ENCODE measurements at regions not wholly inside any gene's neighbourhood (a gene's known extent, or its start where the extent isn't known, plus 50 kb on each side); places are given as distances from the start of the nearest gene placed in this dataset.
A peak's percentile ranks its signal among the peaks of the same experiment; 100 is the strongest.

- TF ChIP-seq FOSL2 (CRISPR knock-in tag; IDR thresholded peaks at IDR 0.05): peak; percentile 52; the same call in 1 of the 2 replicates
- TF ChIP-seq SCMH1 (CRISPR knock-in tag; IDR thresholded peaks at IDR 0.05; ENCODE audit: borderline replicate concordance): no peak
- TF ChIP-seq GATA4 (IDR thresholded peaks at IDR 0.05; ENCODE audit: borderline replicate concordance, low read depth): peak; percentile 70; the same call in 1 of the 2 replicates
- TF ChIP-seq RFXAP (CRISPR knock-in tag; IDR thresholded peaks at IDR 0.05; ENCODE audit: borderline replicate concordance): no peak
- TF ChIP-seq MAF1 (CRISPR knock-in tag; IDR thresholded peaks at IDR 0.05; ENCODE audit: borderline replicate concordance): no peak
- TF ChIP-seq ZNF891 (CRISPR knock-in tag; IDR thresholded peaks at IDR 0.05): no peak
- no peak for TF ChIP-seq ZSCAN30 (CRISPR knock-in tag; IDR thresholded peaks at IDR 0.05)
- no peak for TF ChIP-seq ZNF781 (CRISPR knock-in tag; IDR thresholded peaks at IDR 0.05; ENCODE audit: borderline replicate concordance, not compliant biosample characterization)
- 0 out of 2 replicates have a peak, but pooled peaks have one; percentile 37 for TF ChIP-seq THAP11 (CRISPR knock-in tag; IDR thresholded peaks at IDR 0.05)
- TF ChIP-seq ZNF382 (CRISPR knock-in tag; IDR thresholded peaks at IDR 0.05; ENCODE audit: borderline replicate concordance): no peak
- peak; percentile 88; the same call in 1 of the 2 replicates for TF ChIP-seq HMG20A (CRISPR knock-in tag; IDR thresholded peaks at IDR 0.05; ENCODE audit: borderline replicate concordance)
- TF ChIP-seq JARID2 (CRISPR knock-in tag; IDR thresholded peaks at IDR 0.05; ENCODE audit: insufficient replicate concordance): no peak
- no peak for TF ChIP-seq ZNF841 (CRISPR knock-in tag; IDR thresholded peaks at IDR 0.05; ENCODE audit: borderline replicate concordance)
- no peak for TF ChIP-seq ZNF232 (CRISPR knock-in tag; IDR thresholded peaks at IDR 0.05; ENCODE audit: borderline replicate concordance)
- no peak for TF ChIP-seq ZFY (CRISPR knock-in tag; IDR thresholded peaks at IDR 0.05)
- 0 out of 2 replicates have a peak, but pooled peaks have one; percentile 18 for TF ChIP-seq SP5 (CRISPR knock-in tag; IDR thresholded peaks at IDR 0.05; ENCODE audit: borderline replicate concordance, low read depth)
- TF ChIP-seq ZNF552 (CRISPR knock-in tag; IDR thresholded peaks at IDR 0.05; ENCODE audit: borderline replicate concordance): no peak
- TF ChIP-seq, protein P1, sequence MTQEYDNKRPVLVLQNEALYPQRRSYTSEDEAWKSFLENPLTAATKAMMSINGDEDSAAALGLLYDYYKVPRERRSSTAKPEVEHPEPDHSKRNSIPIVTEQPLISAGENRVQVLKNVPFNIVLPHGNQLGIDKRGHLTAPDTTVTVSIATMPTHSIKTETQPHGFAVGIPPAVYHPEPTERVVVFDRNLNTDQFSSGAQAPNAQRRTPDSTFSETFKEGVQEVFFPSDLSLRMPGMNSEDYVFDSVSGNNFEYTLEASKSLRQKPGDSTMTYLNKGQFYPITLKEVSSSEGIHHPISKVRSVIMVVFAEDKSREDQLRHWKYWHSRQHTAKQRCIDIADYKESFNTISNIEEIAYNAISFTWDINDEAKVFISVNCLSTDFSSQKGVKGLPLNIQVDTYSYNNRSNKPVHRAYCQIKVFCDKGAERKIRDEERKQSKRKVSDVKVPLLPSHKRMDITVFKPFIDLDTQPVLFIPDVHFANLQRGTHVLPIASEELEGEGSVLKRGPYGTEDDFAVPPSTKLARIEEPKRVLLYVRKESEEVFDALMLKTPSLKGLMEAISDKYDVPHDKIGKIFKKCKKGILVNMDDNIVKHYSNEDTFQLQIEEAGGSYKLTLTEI (CRISPR knock-in tag; conservative IDR thresholded peaks at IDR 0.05): no peak
- no peak for TF ChIP-seq ZBTB8A (CRISPR knock-in tag; IDR thresholded peaks at IDR 0.05; ENCODE audit: borderline replicate concordance, low read depth)
- no peak for TF ChIP-seq SMAD9 (CRISPR knock-in tag; IDR thresholded peaks at IDR 0.05)
- no peak for TF ChIP-seq ZFP36L1 (CRISPR knock-in tag; IDR thresholded peaks at IDR 0.05)
- peak; percentile 63 for TF ChIP-seq ZNF331 (CRISPR knock-in tag; IDR thresholded peaks at IDR 0.05)
- TF ChIP-seq MTF2 (CRISPR knock-in tag; IDR thresholded peaks at IDR 0.05; ENCODE audit: borderline replicate concordance): no peak
- TF ChIP-seq CC2D1A (CRISPR knock-in tag; IDR thresholded peaks at IDR 0.05): no peak
- TF ChIP-seq SRSF9 (IDR thresholded peaks at IDR 0.05; ENCODE audit: borderline replicate concordance, insufficient read depth, low read depth, low read length, poor library complexity, severe bottlenecking): no peak
- TF ChIP-seq KMT2B (CRISPR knock-in tag; IDR thresholded peaks at IDR 0.05): no peak
- TF ChIP-seq TEAD3 (CRISPR knock-in tag; optimal IDR thresholded peaks at IDR 0.05; ENCODE audit: borderline replicate concordance): peak; percentile 40
- TF ChIP-seq MIER3 (CRISPR knock-in tag; IDR thresholded peaks at IDR 0.05; ENCODE audit: borderline replicate concordance): no peak
- peak; percentile 82 for TF ChIP-seq ASH2L (IDR thresholded peaks at IDR 0.05; ENCODE audit: insufficient read length, low read depth, low read length)
- TF ChIP-seq HNRNPLL (IDR thresholded peaks at IDR 0.05; ENCODE audit: low read depth, low read length, poor library complexity, severe bottlenecking): no peak
- TF ChIP-seq ZNF350 (CRISPR knock-in tag; IDR thresholded peaks at IDR 0.05; ENCODE audit: borderline replicate concordance, low read depth): no peak
- peak; percentile 49; the same call in 1 of the 2 replicates for TF ChIP-seq HDAC2 (CRISPR knock-in tag; IDR thresholded peaks at IDR 0.05)
Observed at GRCh38 chr9:95724253-95724991, 151.1 kb upstream of the ERCC6L2 start (continued).

Data from HepG2 (cell line).